ENCODE measurements at regions not wholly inside any gene's neighbourhood (a gene's known extent, or its start where the extent isn't known, plus 50 kb on each side); places are given as distances from the start of the nearest gene placed in this dataset.

GRCh38 chr18:10259901-10260300 is 194.5 kb upstream of the APCDD1 start:
- WGBS, 2 donors (ENCODE audit: low coverage in 1 of 2), result 77 to 83% methylated on average over 3 of the region's 3 CpGs
- Histone ChIP-seq H3K4me3 (no peak overlapping the region), H3K36me3 (no peaks in the 10 kb centered on the region), H3K27ac (no peak overlapping the region), H3K27me3 (no peaks in the 10 kb centered on the region), H3K9me3 (no peaks in the 10 kb centered on the region), H3K4me1 (no peaks in the 10 kb centered on the region)
- intact Hi-C loops (cut with DNase I; ENCODE audit: low total_unique reads), result no loop called here
- TF ChIP-seq POLR2A (IDR thresholded peaks at IDR 0.05) (no peak), CTCF (IDR thresholded peaks at IDR 0.05) (no peak)
- DNase-seq, result no peak
- in situ Hi-C loops (cut with MboI; ENCODE audit: low pct_ligation_motif_present in 1 of 4, low pct_unique_long_range_greater_than_20kb in 1 of 4, low sequenced_read_pairs in 3 of 4), result no loop called here

GRCh38 chr18:10261344-10262276 is 192.8 kb upstream of the APCDD1 start:
- H3K27me3 ChIP-seq, result no peaks in the 10 kb centered on the region
- intact Hi-C loops (cut with DNase I; ENCODE audit: low total_unique reads), result no loop called here
- no peaks in the 10 kb centered on the region for H3K9me3 ChIP-seq
- H3K27ac ChIP-seq, result no peak overlapping the region
- H3K36me3 ChIP-seq, result no peaks in the 10 kb centered on the region
- H3K4me3 ChIP-seq, result no peak overlapping the region
- in situ Hi-C loops (cut with MboI; ENCODE audit: low pct_ligation_motif_present in 1 of 4, low pct_unique_long_range_greater_than_20kb in 1 of 4, low sequenced_read_pairs in 3 of 4), result no loop called here
- no peaks in the 10 kb centered on the region for H3K4me1 ChIP-seq
- TF ChIP-seq EP300 (IDR thresholded peaks at IDR 0.05; ENCODE audit: low read depth) (no peak), POLR2A (IDR thresholded peaks at IDR 0.05) (no peak), CTCF (IDR thresholded peaks at IDR 0.05) (no peak), POLR2AphosphoS5 (IDR thresholded peaks at IDR 0.05) (no peak)
- WGBS, 2 donors (ENCODE audit: low coverage in 1 of 2), result 86 to 89% methylated on average over 5 of the region's 5 CpGs
- DNase-seq, result no peak

GRCh38 chr18:10262566-10262965 is 191.9 kb upstream of the APCDD1 start:
- H3K27ac ChIP-seq, result no peak overlapping the region
- no peaks in the 10 kb centered on the region for H3K9me3 ChIP-seq
- H3K36me3 ChIP-seq, result no peaks in the 10 kb centered on the region
- DNase-seq, result no peak
- intact Hi-C loops (cut with DNase I; ENCODE audit: low total_unique reads) (no loop called here), in situ Hi-C loops (cut with MboI; ENCODE audit: low pct_ligation_motif_present in 1 of 4, low pct_unique_long_range_greater_than_20kb in 1 of 4, low sequenced_read_pairs in 3 of 4) (no loop called here)
- H3K4me1 ChIP-seq, result no peaks in the 10 kb centered on the region
- 82 to 83% methylated on average over 9 of the region's 9 CpGs for WGBS, 2 donors (ENCODE audit: low coverage in 1 of 2)
- H3K27me3 ChIP-seq, result no peaks in the 10 kb centered on the region
- H3K4me3 ChIP-seq, result no peak overlapping the region
- TF ChIP-seq CTCF (IDR thresholded peaks at IDR 0.05), result no peak
- no peak for TF ChIP-seq POLR2A (IDR thresholded peaks at IDR 0.05)
- TF ChIP-seq POLR2AphosphoS5 (IDR thresholded peaks at IDR 0.05), result no peak
- no peak for TF ChIP-seq EP300 (IDR thresholded peaks at IDR 0.05; ENCODE audit: low read depth)

GRCh38 chr18:10264260-10264659 is 190.2 kb upstream of the APCDD1 start:
- 83 to 85% methylated on average over 5 to 7 of the region's 7 CpGs for WGBS, 2 donors (ENCODE audit: low coverage in 1 of 2)
- in situ Hi-C loops (cut with MboI; ENCODE audit: low pct_ligation_motif_present in 1 of 4, low pct_unique_long_range_greater_than_20kb in 1 of 4, low sequenced_read_pairs in 3 of 4), result no loop called here

More at GRCh38 chr18:10264260-10264659, 190.2 kb upstream of the APCDD1 start:
- Histone ChIP-seq H3K27me3 (no peaks in the 10 kb centered on the region), H3K27ac (no peak overlapping the region), H3K36me3 (no peaks in the 10 kb centered on the region), H3K4me1 (no peaks in the 10 kb centered on the region), H3K9me3 (no peaks in the 10 kb centered on the region), H3K4me3 (no peak overlapping the region)
- intact Hi-C loops (cut with DNase I; ENCODE audit: low total_unique reads), result no loop called here
- DNase-seq, result no peak
- TF ChIP-seq POLR2AphosphoS5 (IDR thresholded peaks at IDR 0.05) (no peak), POLR2A (IDR thresholded peaks at IDR 0.05) (no peak), CTCF (IDR thresholded peaks at IDR 0.05) (no peak), EP300 (IDR thresholded peaks at IDR 0.05; ENCODE audit: low read depth) (no peak)
